ENCODE measurements at regions not wholly inside any gene's neighbourhood (a gene's known extent, or its start where the extent isn't known, plus 50 kb on each side); places are given as distances from the start of the nearest gene placed in this dataset.

GRCh38 chr4:157634057-157634456, 413.5 kb downstream of the GRIA2 start:
- no peaks in the 10 kb centered on the region for H3K36me3 Mint-ChIP-seq (ENCODE audit: insufficient read depth, unreplicated experiment)
- intact Hi-C loops (cut with micrococcal nuclease; ENCODE audit: unreplicated experiment) = no loop called here
- no peak for TF ChIP-seq CTCF (IDR thresholded peaks at IDR 0.05; ENCODE audit: unreplicated experiment)
- H3K9me3 Mint-ChIP-seq (ENCODE audit: low read depth, unreplicated experiment) = peaks cover 5% of the 10 kb centered on the region
- no peak overlapping the region for H3K4me3 Mint-ChIP-seq (ENCODE audit: low read depth, unreplicated experiment)
- CTCF ChIA-PET = no interaction called here
- H3K27ac Mint-ChIP-seq (ENCODE audit: unreplicated experiment) = no peak overlapping the region
- no peak for DNase-seq
- H3K27me3 Mint-ChIP-seq (ENCODE audit: unreplicated experiment) = no peaks in the 10 kb centered on the region
- no TSS peak for BruUV-seq (replicated peaks)
- H3K4me1 Mint-ChIP-seq (ENCODE audit: low read depth, unreplicated experiment) = no peaks in the 10 kb centered on the region

GRCh38 chr4:157616741-157617472, 396.4 kb downstream of the GRIA2 start:
- Mint-ChIP-seq H3K27ac (ENCODE audit: unreplicated experiment) (no peak overlapping the region), H3K9me3 (ENCODE audit: low read depth, unreplicated experiment) (no peaks in the 10 kb centered on the region), H3K27me3 (ENCODE audit: unreplicated experiment) (no peaks in the 10 kb centered on the region), H3K4me3 (ENCODE audit: low read depth, unreplicated experiment) (no peak overlapping the region), H3K36me3 (ENCODE audit: insufficient read depth, unreplicated experiment) (no peaks in the 10 kb centered on the region), H3K4me1 (ENCODE audit: low read depth, unreplicated experiment) (no peaks in the 10 kb centered on the region)
- intact Hi-C loops (cut with micrococcal nuclease; ENCODE audit: unreplicated experiment) = no loop called here
- no TSS peak for BruUV-seq (replicated peaks)
- DNase-seq = no peak
- TF ChIP-seq CTCF (IDR thresholded peaks at IDR 0.05; ENCODE audit: unreplicated experiment) = no peak
- CTCF ChIA-PET = no interaction called here

DNA sequence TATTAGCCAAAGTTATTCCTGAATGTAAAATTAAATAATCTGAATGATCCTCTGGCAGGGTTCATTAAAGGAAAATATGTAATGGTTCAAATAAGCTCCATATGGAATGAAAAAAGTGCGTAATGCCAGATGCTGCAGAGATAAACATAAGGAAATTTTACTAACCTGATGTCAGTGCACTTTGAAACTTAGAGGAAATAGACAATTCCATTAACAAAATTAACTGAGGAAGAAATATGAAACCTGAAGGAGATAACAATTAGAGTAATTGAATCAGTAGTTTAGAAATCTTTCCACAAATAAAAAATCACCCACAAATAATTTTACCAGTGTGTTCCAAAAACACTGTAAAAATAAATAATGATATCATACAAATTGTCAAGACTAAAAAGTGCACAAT, 387.5 kb downstream of the GRIA2 start:
- no peaks in the 10 kb centered on the region for H3K4me1 Mint-ChIP-seq (ENCODE audit: low read depth, unreplicated experiment)
- no TSS peak for BruUV-seq (replicated peaks)
- no peak overlapping the region for H3K27ac Mint-ChIP-seq (ENCODE audit: unreplicated experiment)
- no peak for TF ChIP-seq CTCF (IDR thresholded peaks at IDR 0.05; ENCODE audit: unreplicated experiment)
- DNase-seq = no peak
- H3K36me3 Mint-ChIP-seq (ENCODE audit: insufficient read depth, unreplicated experiment) = no peaks in the 10 kb centered on the region
- no peaks in the 10 kb centered on the region for H3K27me3 Mint-ChIP-seq (ENCODE audit: unreplicated experiment)
- CTCF ChIA-PET = interaction anchor here (0.6 kb wide), 1 partner anchor 308 kb away, joined by 3 read pairs; no protein-coding TSS in a partner anchor
- H3K9me3 Mint-ChIP-seq (ENCODE audit: low read depth, unreplicated experiment) = no peaks in the 10 kb centered on the region
- no peak overlapping the region for H3K4me3 Mint-ChIP-seq (ENCODE audit: low read depth, unreplicated experiment)
- intact Hi-C loops (cut with micrococcal nuclease; ENCODE audit: unreplicated experiment) = no loop called here

DNA sequence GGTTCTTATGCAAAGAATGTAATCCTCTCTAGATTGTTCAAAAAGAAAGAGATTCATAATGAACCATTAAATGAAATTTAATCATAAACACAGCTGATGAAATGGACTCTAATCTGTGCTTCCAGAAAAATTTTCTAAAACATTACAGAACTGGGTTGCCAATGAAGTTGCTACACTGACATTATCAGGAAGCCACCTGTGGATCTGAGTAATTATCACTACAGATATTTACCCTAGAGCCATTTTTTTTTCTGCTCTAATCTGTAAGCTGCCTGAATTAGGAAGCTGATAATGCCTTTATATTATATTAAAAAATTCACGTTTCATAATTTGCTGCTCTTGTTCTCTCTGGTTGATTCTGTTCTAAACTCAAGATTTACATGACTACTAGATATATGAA, 380.1 kb downstream of the GRIA2 start:
- H3K4me3 Mint-ChIP-seq (ENCODE audit: low read depth, unreplicated experiment) = no peak overlapping the region
- no peaks in the 10 kb centered on the region for H3K27me3 Mint-ChIP-seq (ENCODE audit: unreplicated experiment)
- no TSS peak for BruUV-seq (replicated peaks)
- no peak for DNase-seq
- H3K9me3 Mint-ChIP-seq (ENCODE audit: low read depth, unreplicated experiment) = no peaks in the 10 kb centered on the region
- H3K36me3 Mint-ChIP-seq (ENCODE audit: insufficient read depth, unreplicated experiment) = no peaks in the 10 kb centered on the region
- intact Hi-C loops (cut with micrococcal nuclease; ENCODE audit: unreplicated experiment) = no loop called here
- no peak overlapping the region for H3K27ac Mint-ChIP-seq (ENCODE audit: unreplicated experiment)
- CTCF ChIA-PET = interaction anchor here (0.6 kb wide), 1 partner anchor 218 kb away, joined by 3 read pairs; no protein-coding TSS in a partner anchor
- TF ChIP-seq CTCF (IDR thresholded peaks at IDR 0.05; ENCODE audit: unreplicated experiment) = no peak
- no peaks in the 10 kb centered on the region for H3K4me1 Mint-ChIP-seq (ENCODE audit: low read depth, unreplicated experiment)

Measured in Calu3 (cell line).